Mesothelial cell of epicardium (in vitro differentiated cells): ENCODE measurements at regions not wholly inside any gene's neighbourhood (a gene's known extent, or its start where the extent isn't known, plus 50 kb on each side); places are given as distances from the start of the nearest gene placed in this dataset.
"Not testable (repeated sequence)": the region's sequence is repeated elsewhere in the genome, so short reads cannot be mapped to it uniquely, and the experiment has no call there.

Source experiments
- DNase-seq, 2 experiments: peaks; one replicate each; pipeline ENCODE4 v3.0.0; 2021; ENCODE audit warnings: low spot score in 2 of 2; ENCODE audit not compliant: unreplicated experiment in 2 of 2
- H3K27ac Mint-ChIP-seq: 2 replicates; pipeline ENCODE4 v1.8.0; 2021; ENCODE audit warnings: mixed read lengths
- H3K27me3 Mint-ChIP-seq: 2 replicates; pipeline ENCODE4 v1.8.0; 2021; ENCODE audit warnings: low read depth, mixed read lengths
- H3K36me3 Mint-ChIP-seq: 2 replicates; pipeline ENCODE4 v1.8.0; 2021; ENCODE audit warnings: mixed read lengths
- H3K4me1 Mint-ChIP-seq: 2 replicates; pipeline ENCODE4 v1.8.0; 2021; ENCODE audit warnings: mixed read lengths
- H3K4me3 Mint-ChIP-seq: 2 replicates; pipeline ENCODE4 v1.8.0; 2021; ENCODE audit warnings: mild to moderate bottlenecking, moderate library complexity, mixed read lengths
- H3K9me3 Mint-ChIP-seq: 2 replicates; pipeline ENCODE4 v1.8.0; 2021; ENCODE audit warnings: mixed read lengths
- TF ChIP-seq, protein P1 (sequence below): fragments of 200-600 bp; sonication (generic); IDR thresholded peaks from one replicate; pipeline ENCODE4 v1.5.0; 2021; ENCODE audit warnings: antibody characterized with exemption; ENCODE audit not compliant: unreplicated experiment

DNA sequence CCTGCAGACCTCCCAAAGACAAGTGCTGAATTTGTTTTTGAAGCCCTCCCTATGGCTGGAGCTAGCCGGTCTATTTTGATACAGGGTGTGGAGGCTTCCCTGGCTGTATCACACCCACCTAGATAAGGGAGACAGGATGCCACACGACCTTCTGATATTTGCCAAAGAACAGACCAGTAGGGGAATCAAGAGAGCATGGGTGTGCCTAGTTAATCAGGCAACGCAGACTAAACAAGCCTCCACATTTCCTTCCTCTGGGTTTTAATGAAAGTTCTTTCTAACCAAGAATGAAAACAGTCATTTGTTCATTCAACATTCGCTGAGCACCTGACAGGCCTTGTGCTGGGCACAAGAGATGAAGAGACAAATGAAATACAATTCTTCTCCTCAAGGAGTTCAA, 446.8 kb downstream of the PLPP3 start:
- Mint-ChIP-seq H3K27ac (no peak overlapping the region), H3K4me3 (no peak overlapping the region), H3K36me3 (no peaks in the 10 kb centered on the region), H3K9me3 (peaks cover 6% of the 10 kb centered on the region), H3K27me3 (no peaks in the 10 kb centered on the region), H3K4me1 (peaks cover 8% of the 10 kb centered on the region)
- TF ChIP-seq, protein P1, sequence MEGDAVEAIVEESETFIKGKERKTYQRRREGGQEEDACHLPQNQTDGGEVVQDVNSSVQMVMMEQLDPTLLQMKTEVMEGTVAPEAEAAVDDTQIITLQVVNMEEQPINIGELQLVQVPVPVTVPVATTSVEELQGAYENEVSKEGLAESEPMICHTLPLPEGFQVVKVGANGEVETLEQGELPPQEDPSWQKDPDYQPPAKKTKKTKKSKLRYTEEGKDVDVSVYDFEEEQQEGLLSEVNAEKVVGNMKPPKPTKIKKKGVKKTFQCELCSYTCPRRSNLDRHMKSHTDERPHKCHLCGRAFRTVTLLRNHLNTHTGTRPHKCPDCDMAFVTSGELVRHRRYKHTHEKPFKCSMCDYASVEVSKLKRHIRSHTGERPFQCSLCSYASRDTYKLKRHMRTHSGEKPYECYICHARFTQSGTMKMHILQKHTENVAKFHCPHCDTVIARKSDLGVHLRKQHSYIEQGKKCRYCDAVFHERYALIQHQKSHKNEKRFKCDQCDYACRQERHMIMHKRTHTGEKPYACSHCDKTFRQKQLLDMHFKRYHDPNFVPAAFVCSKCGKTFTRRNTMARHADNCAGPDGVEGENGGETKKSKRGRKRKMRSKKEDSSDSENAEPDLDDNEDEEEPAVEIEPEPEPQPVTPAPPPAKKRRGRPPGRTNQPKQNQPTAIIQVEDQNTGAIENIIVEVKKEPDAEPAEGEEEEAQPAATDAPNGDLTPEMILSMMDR, result no peak
- DNase-seq, result no peak

GRCh38 chr1:56129837-56130236, 449.5 kb downstream of the PLPP3 start:
- no peaks in the 10 kb centered on the region for H3K4me1 Mint-ChIP-seq
- no peak overlapping the region for H3K4me3 Mint-ChIP-seq
- H3K9me3 Mint-ChIP-seq, result peaks cover 19% of the 10 kb centered on the region
- TF ChIP-seq, protein P1, result no peak
- H3K36me3 Mint-ChIP-seq, result no peaks in the 10 kb centered on the region
- no peak for DNase-seq
- H3K27me3 Mint-ChIP-seq, result no peaks in the 10 kb centered on the region
- no peak overlapping the region for H3K27ac Mint-ChIP-seq

DNA sequence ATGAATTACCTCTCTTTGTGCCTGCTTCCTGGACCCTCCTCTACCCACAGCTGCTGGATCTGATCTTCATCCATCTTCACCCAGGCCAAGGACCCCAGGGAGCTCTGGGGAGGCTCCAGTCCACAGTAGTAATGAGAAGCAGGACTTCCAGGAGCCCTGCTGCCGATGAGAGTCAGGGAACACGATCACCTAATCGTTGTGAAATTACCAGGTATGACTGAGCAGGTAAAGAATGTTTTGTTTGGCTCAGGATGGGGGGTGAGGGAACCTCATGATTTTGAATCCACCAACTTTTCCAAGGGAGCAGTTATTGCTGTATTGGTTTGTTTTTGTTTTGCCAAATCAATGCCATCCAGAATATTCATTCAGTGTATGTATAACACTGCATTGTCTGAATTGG, 454.0 kb downstream of the PLPP3 start:
- TF ChIP-seq, protein P1, result no peak
- no peak overlapping the region for H3K4me3 Mint-ChIP-seq
- DNase-seq, result no peak
- peaks cover 12% of the 10 kb centered on the region for H3K36me3 Mint-ChIP-seq
- no peaks in the 10 kb centered on the region for H3K27me3 Mint-ChIP-seq
- no peak overlapping the region for H3K27ac Mint-ChIP-seq
- no peaks in the 10 kb centered on the region for H3K4me1 Mint-ChIP-seq
- H3K9me3 Mint-ChIP-seq, result peaks cover 42% of the 10 kb centered on the region

DNA sequence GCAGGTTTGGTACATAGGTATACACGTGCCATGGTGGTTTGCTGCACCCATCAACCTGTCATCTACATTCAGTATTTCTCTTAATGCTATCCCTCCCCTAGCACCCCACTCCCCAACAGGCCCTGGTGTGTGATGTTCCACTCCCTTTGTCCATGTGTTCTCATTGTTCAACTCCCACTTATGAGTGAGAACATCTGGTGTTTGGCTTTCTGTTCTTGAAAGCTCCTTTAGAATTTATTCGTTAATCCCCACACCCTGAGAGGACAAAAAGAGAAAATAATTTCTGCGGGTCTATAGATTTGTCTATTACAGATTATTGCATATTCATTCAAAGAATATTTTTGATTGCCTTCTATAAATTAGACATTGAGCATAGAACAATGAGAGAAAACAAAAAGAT, 455.5 kb downstream of the PLPP3 start:
- Mint-ChIP-seq H3K4me3 (no peak overlapping the region), H3K4me1 (no peaks in the 10 kb centered on the region), H3K36me3 (peaks cover 12% of the 10 kb centered on the region), H3K9me3 (peaks cover 42% of the 10 kb centered on the region), H3K27me3 (no peaks in the 10 kb centered on the region), H3K27ac (no peak overlapping the region)
- DNase-seq, result no peak
- TF ChIP-seq, protein P1, result no peak

DNA sequence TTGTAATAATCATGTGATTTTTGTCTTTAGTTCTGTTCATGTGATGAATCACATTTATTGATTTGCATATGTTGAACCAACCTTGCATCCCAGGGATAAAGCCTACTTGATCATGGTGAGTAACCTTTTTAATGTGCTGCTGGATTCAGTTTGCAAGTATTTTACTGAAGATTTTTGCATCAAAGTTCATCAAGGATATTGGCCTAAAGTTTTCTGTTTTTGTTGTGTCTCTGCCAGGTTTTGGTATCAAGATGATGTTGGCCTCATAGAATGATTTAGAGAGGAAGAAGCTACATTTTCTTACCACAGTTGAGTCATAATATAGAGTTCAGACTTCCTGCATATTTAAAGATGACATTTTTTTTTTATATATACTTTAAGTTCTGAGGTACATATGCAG, 455.9 kb downstream of the PLPP3 start:
- DNase-seq, result no peak
- Mint-ChIP-seq H3K27me3 (no peaks in the 10 kb centered on the region), H3K27ac (no peak overlapping the region), H3K4me3 (no peak overlapping the region), H3K4me1 (no peaks in the 10 kb centered on the region), H3K36me3 (peaks cover 12% of the 10 kb centered on the region), H3K9me3 (peaks cover 42% of the 10 kb centered on the region)
- TF ChIP-seq, protein P1, result no peak

DNA sequence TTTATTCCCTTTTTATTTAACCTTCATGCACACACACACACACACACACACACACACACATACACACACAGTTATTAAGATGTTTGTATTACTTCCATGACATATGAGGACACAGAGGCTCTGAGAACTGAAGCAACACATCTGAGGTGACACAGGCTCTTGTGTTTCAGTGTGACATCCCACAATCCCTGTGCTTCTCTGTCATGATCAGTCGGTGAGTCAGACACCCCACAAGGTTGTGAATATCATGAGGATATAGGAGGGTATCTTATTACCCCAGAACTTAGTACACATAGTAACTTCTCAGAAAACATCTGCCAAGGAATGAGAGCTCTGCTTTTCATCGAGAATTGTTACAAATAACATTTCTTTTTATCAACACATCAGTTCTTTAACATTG, 459.3 kb downstream of the PLPP3 start:
- peaks cover 12% of the 10 kb centered on the region for H3K36me3 Mint-ChIP-seq
- TF ChIP-seq, protein P1, result no peak
- H3K9me3 Mint-ChIP-seq, result peaks cover 27% of the 10 kb centered on the region
- no peaks in the 10 kb centered on the region for H3K4me1 Mint-ChIP-seq
- no peak overlapping the region for H3K27ac Mint-ChIP-seq
- H3K4me3 Mint-ChIP-seq, result no peak overlapping the region
- DNase-seq, result no peak
- H3K27me3 Mint-ChIP-seq, result no peaks in the 10 kb centered on the region

DNA sequence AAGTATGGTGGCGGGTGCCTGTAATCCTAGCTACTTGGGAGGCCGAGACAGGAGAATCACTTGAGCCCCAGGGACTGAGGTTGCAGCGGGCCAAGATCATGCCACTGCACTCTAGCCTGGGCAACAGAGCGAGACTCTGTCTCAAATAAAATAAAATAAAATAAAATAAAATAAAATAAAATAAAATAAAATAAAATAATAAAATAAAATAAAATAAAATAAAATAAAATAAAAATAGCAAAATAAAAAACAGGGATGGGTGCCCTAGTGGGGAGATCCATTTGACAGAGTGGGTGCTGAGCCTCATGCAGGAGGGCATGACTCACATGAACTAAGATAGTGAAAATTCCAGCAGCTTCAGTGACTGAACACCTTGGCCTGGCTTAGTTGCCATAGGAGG, 460.7 kb downstream of the PLPP3 start:
- H3K4me1 Mint-ChIP-seq, H3K4me3 Mint-ChIP-seq, DNase-seq, H3K27me3 Mint-ChIP-seq, H3K27ac Mint-ChIP-seq: not testable (repeated sequence)
- H3K36me3 Mint-ChIP-seq, result peaks cover 12% of the 10 kb centered on the region
- H3K9me3 Mint-ChIP-seq, result peaks cover 27% of the 10 kb centered on the region
